ENCODE measurements at regions not wholly inside any gene's neighbourhood (a gene's known extent, or its start where the extent isn't known, plus 50 kb on each side); places are given as distances from the start of the nearest gene placed in this dataset.

DNA sequence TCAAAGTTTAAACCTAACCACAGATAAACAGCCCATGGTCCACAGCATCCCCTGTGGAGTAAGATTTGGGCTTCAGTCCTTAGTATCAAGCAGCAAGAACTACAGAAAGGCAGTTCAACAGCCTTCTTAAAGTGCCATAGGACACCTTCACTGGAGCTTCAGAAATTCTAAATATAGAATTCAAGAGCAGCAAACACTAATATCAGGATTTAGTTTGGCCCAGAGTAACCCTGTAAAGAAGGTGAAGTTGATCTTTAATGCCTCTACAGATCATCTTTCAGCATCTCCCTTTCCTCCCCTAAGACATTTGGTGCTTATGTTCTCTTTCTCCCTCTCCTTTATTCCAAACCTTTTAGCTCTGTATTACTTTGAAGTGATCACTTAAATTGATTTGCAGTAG, 59.5 kb upstream of the ARHGAP5 start:
- H3K27ac ChIP-seq (ENCODE audit: insufficient read depth, low read length, poor library complexity, severe bottlenecking): no peak overlapping the region
- H3K36me3 ChIP-seq (ENCODE audit: control insufficient read depth, insufficient read depth, low read length): no peaks in the 10 kb centered on the region
- H3K4me1 ChIP-seq (ENCODE audit: control insufficient read depth, insufficient read depth, low read length, poor library complexity, severe bottlenecking): no peaks in the 10 kb centered on the region
- no peaks in the 10 kb centered on the region for H3K9me3 ChIP-seq (ENCODE audit: control insufficient read depth, low read length)
- no peaks in the 10 kb centered on the region for H3K27me3 ChIP-seq (replicated peaks; ENCODE audit: control insufficient read depth, insufficient read depth, low read length, poor library complexity, severe bottlenecking)
- no peak for DNase-seq
- no peak overlapping the region for H3K4me3 ChIP-seq (ENCODE audit: insufficient read depth, low read depth, low read length, poor library complexity, severe bottlenecking)

DNA sequence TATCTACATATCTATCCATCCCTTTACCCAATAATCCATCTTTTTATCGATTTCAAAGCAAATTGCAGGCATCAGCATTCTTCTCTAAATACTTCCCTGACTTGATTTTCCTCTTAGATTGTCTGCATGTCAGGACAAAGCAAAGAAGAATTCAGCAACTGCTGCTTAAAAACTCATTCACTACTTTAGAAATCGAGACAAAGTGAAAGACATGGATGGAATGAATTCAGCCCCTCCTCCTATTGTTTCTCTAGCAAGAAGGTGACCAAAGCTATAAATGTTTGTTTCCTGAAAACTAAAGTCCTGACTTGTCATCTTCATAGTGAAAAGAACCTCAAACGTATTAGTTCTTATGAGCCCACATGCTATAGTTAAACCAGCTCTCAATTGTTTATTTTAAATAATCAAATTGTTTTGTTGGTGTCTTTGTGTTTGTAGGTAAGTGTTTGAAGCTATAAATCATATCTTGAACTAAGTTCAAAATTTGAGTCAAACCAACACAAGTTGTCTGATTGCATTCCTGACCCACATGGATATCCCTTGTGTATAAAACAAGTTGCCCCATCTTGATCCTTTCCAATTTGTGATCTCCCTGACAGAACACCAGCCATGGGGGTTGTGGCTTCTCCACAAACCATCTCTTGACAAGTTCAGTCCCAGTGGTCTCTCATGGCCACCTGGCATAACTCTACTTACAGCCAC, 58.6 kb upstream of the ARHGAP5 start:
- Histone ChIP-seq H3K9me3 (ENCODE audit: control insufficient read depth, low read length) (no peaks in the 10 kb centered on the region), H3K27ac (ENCODE audit: insufficient read depth, low read length, poor library complexity, severe bottlenecking) (no peak overlapping the region), H3K4me3 (ENCODE audit: insufficient read depth, low read depth, low read length, poor library complexity, severe bottlenecking) (no peak overlapping the region), H3K27me3 (replicated peaks; ENCODE audit: control insufficient read depth, insufficient read depth, low read length, poor library complexity, severe bottlenecking) (no peaks in the 10 kb centered on the region), H3K36me3 (ENCODE audit: control insufficient read depth, insufficient read depth, low read length) (no peaks in the 10 kb centered on the region), H3K4me1 (ENCODE audit: control insufficient read depth, insufficient read depth, low read length, poor library complexity, severe bottlenecking) (no peaks in the 10 kb centered on the region)
- DNase-seq: no peak

GRCh38 chr14:32019276-32019675, 57.8 kb upstream of the ARHGAP5 start:
- Histone ChIP-seq H3K4me3 (ENCODE audit: insufficient read depth, low read depth, low read length, poor library complexity, severe bottlenecking) (no peak overlapping the region), H3K27ac (ENCODE audit: insufficient read depth, low read length, poor library complexity, severe bottlenecking) (no peak overlapping the region), H3K27me3 (replicated peaks; ENCODE audit: control insufficient read depth, insufficient read depth, low read length, poor library complexity, severe bottlenecking) (no peaks in the 10 kb centered on the region), H3K9me3 (ENCODE audit: control insufficient read depth, low read length) (no peaks in the 10 kb centered on the region), H3K4me1 (ENCODE audit: control insufficient read depth, insufficient read depth, low read length, poor library complexity, severe bottlenecking) (no peaks in the 10 kb centered on the region), H3K36me3 (ENCODE audit: control insufficient read depth, insufficient read depth, low read length) (no peaks in the 10 kb centered on the region)
- DNase-seq: no peak

GRCh38 chr14:32020882-32021281, 56.2 kb upstream of the ARHGAP5 start:
- no peaks in the 10 kb centered on the region for H3K36me3 ChIP-seq (ENCODE audit: control insufficient read depth, insufficient read depth, low read length)
- no peak overlapping the region for H3K27ac ChIP-seq (ENCODE audit: insufficient read depth, low read length, poor library complexity, severe bottlenecking)
- no peaks in the 10 kb centered on the region for H3K27me3 ChIP-seq (replicated peaks; ENCODE audit: control insufficient read depth, insufficient read depth, low read length, poor library complexity, severe bottlenecking)
- no peaks in the 10 kb centered on the region for H3K4me1 ChIP-seq (ENCODE audit: control insufficient read depth, insufficient read depth, low read length, poor library complexity, severe bottlenecking)
- no peak for DNase-seq
- H3K9me3 ChIP-seq (ENCODE audit: control insufficient read depth, low read length): no peaks in the 10 kb centered on the region
- H3K4me3 ChIP-seq (ENCODE audit: insufficient read depth, low read depth, low read length, poor library complexity, severe bottlenecking): no peak overlapping the region

GRCh38 chr14:32021341-32021740, 55.8 kb upstream of the ARHGAP5 start:
- Histone ChIP-seq H3K27ac (ENCODE audit: insufficient read depth, low read length, poor library complexity, severe bottlenecking) (no peak overlapping the region), H3K36me3 (ENCODE audit: control insufficient read depth, insufficient read depth, low read length) (no peaks in the 10 kb centered on the region), H3K4me1 (ENCODE audit: control insufficient read depth, insufficient read depth, low read length, poor library complexity, severe bottlenecking) (no peaks in the 10 kb centered on the region), H3K9me3 (ENCODE audit: control insufficient read depth, low read length) (no peaks in the 10 kb centered on the region), H3K27me3 (replicated peaks; ENCODE audit: control insufficient read depth, insufficient read depth, low read length, poor library complexity, severe bottlenecking) (no peaks in the 10 kb centered on the region), H3K4me3 (ENCODE audit: insufficient read depth, low read depth, low read length, poor library complexity, severe bottlenecking) (no peak overlapping the region)
- no peak for DNase-seq

DNA sequence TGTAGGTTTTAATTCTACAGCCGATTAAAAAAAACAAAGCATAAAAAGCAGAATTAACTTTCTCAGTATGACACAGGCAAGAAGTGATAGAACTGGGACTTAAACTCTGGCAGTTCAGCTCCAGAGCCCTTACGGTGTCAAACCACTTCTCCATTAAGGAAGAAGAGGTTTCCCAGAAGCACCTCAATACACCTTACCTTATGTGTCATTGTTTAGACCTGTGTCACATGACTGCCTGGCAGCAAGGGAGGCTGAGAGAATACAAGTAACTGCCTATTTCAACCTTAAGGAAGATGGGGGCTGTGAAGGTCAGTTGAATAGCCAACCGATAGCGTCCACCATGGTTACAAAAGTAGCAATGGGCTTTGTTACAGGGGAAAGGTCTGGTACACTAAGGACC, 54.6 kb upstream of the ARHGAP5 start:
- no peaks in the 10 kb centered on the region for H3K4me1 ChIP-seq (ENCODE audit: control insufficient read depth, insufficient read depth, low read length, poor library complexity, severe bottlenecking)
- no peaks in the 10 kb centered on the region for H3K36me3 ChIP-seq (ENCODE audit: control insufficient read depth, insufficient read depth, low read length)
- H3K9me3 ChIP-seq (ENCODE audit: control insufficient read depth, low read length): no peaks in the 10 kb centered on the region
- no peaks in the 10 kb centered on the region for H3K27me3 ChIP-seq (replicated peaks; ENCODE audit: control insufficient read depth, insufficient read depth, low read length, poor library complexity, severe bottlenecking)
- no peak for DNase-seq
- H3K4me3 ChIP-seq (ENCODE audit: insufficient read depth, low read depth, low read length, poor library complexity, severe bottlenecking): no peak overlapping the region
- no peak overlapping the region for H3K27ac ChIP-seq (ENCODE audit: insufficient read depth, low read length, poor library complexity, severe bottlenecking)

DNA sequence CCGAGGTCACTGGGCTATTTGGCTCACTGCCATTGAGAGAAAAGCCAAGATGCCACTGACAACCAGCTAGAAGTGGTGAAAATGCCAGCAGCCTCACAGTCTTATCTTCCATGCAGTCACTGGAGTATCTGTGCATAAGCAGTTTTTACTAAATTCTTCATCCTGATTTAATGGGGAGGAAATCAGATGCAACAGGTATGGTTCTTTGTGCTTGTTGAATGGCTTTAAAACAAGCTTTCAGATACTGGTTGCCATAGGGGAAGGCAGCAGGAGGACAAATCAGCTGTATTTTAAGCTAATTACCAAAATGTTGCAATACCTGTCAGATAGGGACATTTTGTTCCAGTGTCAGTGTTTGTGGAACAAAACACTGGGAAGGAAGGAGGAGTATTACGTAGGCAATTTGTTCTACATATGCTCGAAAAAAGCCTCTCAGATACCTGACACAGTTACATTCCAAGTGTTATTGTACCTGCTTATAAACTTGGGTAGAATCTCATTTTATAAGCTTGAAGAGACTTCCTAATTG, 54.1 kb upstream of the ARHGAP5 start:
- no peak for DNase-seq
- Histone ChIP-seq H3K27me3 (replicated peaks; ENCODE audit: control insufficient read depth, insufficient read depth, low read length, poor library complexity, severe bottlenecking) (no peaks in the 10 kb centered on the region), H3K27ac (ENCODE audit: insufficient read depth, low read length, poor library complexity, severe bottlenecking) (no peak overlapping the region)

GRCh38 chr14:32023540-32023939, 53.6 kb upstream of the ARHGAP5 start:
- Histone ChIP-seq H3K36me3 (ENCODE audit: control insufficient read depth, insufficient read depth, low read length) (no peaks in the 10 kb centered on the region), H3K4me3 (ENCODE audit: insufficient read depth, low read depth, low read length, poor library complexity, severe bottlenecking) (no peak overlapping the region), H3K27me3 (replicated peaks; ENCODE audit: control insufficient read depth, insufficient read depth, low read length, poor library complexity, severe bottlenecking) (no peaks in the 10 kb centered on the region), H3K9me3 (ENCODE audit: control insufficient read depth, low read length) (no peaks in the 10 kb centered on the region), H3K4me1 (ENCODE audit: control insufficient read depth, insufficient read depth, low read length, poor library complexity, severe bottlenecking) (no peaks in the 10 kb centered on the region), H3K27ac (ENCODE audit: insufficient read depth, low read length, poor library complexity, severe bottlenecking) (no peak overlapping the region)
- DNase-seq: no peak

More for the DNA sequence above, 54.1 kb upstream of the ARHGAP5 start:
- no peaks in the 10 kb centered on the region for H3K4me1 ChIP-seq (ENCODE audit: control insufficient read depth, insufficient read depth, low read length, poor library complexity, severe bottlenecking)
- H3K36me3 ChIP-seq (ENCODE audit: control insufficient read depth, insufficient read depth, low read length): no peaks in the 10 kb centered on the region
- H3K9me3 ChIP-seq (ENCODE audit: control insufficient read depth, low read length): no peaks in the 10 kb centered on the region
- no peak overlapping the region for H3K4me3 ChIP-seq (ENCODE audit: insufficient read depth, low read depth, low read length, poor library complexity, severe bottlenecking)

DNA sequence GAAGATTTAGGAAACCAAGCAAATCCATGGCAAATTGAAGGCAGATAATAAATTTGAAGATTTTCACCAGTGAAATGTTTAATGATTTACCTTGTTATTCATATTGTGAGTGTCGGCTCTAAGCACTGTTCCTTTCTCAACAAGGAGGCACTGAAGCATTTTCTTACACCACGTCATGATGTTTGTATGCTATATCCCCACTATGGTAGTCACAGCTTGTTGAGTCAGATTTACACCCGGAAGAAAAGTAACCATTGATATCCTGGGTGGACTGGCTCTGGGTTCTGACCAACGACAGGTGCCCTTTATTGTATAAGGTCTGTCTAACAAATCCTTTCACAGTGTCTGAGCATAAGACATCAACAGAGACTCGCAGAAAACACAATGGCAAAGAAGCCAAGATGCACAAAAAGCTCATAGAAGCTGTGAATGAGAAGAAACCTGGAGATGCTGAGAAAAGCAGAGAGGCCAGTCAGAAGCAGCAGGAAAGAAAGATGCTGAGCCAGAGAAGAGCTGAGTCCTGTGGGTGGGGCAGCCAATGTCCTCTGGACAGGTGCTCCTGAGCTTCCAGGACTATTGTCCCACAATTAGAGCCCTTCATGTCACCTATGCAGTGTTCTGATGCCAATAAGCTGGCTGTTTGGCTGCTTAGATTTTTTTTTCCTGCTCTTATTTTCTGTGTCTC, 49.7 kb upstream of the ARHGAP5 start:
- Histone ChIP-seq H3K4me3 (ENCODE audit: insufficient read depth, low read depth, low read length, poor library complexity, severe bottlenecking) (no peak overlapping the region), H3K4me1 (ENCODE audit: control insufficient read depth, insufficient read depth, low read length, poor library complexity, severe bottlenecking) (no peaks in the 10 kb centered on the region), H3K27me3 (replicated peaks; ENCODE audit: control insufficient read depth, insufficient read depth, low read length, poor library complexity, severe bottlenecking) (no peaks in the 10 kb centered on the region), H3K9me3 (ENCODE audit: control insufficient read depth, low read length) (no peaks in the 10 kb centered on the region), H3K27ac (ENCODE audit: insufficient read depth, low read length, poor library complexity, severe bottlenecking) (no peak overlapping the region), H3K36me3 (ENCODE audit: control insufficient read depth, insufficient read depth, low read length) (no peaks in the 10 kb centered on the region)
- DNase-seq: no peak

Data from effector memory CD4-positive, alpha-beta T cell (primary cell).